Upper lobe of left lung (tissue), 4 donors: ENCODE measurements at regions not wholly inside any gene's neighbourhood (a gene's known extent, or its start where the extent isn't known, plus 50 kb on each side); places are given as distances from the start of the nearest gene placed in this dataset.

Experiments
- POLR2A ChIP-seq, 4 donors: fragments of 450-650 bp; IDR thresholded peaks; one replicate each; pipeline ENCODE4 v1.5.1; 2016 to 2017; ENCODE audit warnings: antibody characterized with exemption in 4 of 4, mild to moderate bottlenecking in 2 of 4
- POLR2AphosphoS5 ChIP-seq, 2 donors: sonication (generic); formaldehyde crosslinking; IDR thresholded peaks; one replicate each; pipeline ENCODE4 v1.5.1; 2017; ENCODE audit warnings: antibody characterized with exemption in 2 of 2
- TF ChIP-seq, protein P1 (sequence below), 6 experiments: fragments of 450-650 bp in 4 of 6; fragments of 200-600 bp in 2 of 6; sonication (generic) in 2 of 6; IDR thresholded peaks; one replicate each; pipeline ENCODE4 v1.5.1; 2016 to 2019; ENCODE audit warnings: antibody characterized with exemption in 6 of 6

DNA sequence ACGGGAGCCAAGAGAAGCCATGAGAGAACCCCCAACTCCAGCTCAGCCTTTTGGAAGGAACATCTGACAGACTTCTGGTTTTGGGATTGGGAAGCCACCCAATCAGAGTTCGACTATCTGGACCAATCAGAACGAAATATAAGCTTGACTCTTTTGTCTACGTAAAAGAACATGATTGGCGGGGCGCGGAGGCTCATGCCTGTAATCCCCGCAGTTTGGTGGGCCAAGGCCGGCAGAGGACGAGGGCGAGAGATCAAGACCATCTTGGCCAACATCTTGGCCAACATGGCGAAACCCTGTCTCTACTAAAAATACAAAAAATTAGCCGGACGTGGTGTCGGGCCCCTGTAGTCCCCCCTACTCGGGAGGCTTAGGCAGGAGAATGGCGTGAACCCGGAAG is 380.3 kb downstream of the TBL1XR1 start:
- TF ChIP-seq, protein P1, sequence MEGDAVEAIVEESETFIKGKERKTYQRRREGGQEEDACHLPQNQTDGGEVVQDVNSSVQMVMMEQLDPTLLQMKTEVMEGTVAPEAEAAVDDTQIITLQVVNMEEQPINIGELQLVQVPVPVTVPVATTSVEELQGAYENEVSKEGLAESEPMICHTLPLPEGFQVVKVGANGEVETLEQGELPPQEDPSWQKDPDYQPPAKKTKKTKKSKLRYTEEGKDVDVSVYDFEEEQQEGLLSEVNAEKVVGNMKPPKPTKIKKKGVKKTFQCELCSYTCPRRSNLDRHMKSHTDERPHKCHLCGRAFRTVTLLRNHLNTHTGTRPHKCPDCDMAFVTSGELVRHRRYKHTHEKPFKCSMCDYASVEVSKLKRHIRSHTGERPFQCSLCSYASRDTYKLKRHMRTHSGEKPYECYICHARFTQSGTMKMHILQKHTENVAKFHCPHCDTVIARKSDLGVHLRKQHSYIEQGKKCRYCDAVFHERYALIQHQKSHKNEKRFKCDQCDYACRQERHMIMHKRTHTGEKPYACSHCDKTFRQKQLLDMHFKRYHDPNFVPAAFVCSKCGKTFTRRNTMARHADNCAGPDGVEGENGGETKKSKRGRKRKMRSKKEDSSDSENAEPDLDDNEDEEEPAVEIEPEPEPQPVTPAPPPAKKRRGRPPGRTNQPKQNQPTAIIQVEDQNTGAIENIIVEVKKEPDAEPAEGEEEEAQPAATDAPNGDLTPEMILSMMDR (IDR thresholded peaks at IDR 0.05), result no peak
- TF ChIP-seq POLR2AphosphoS5 (IDR thresholded peaks at IDR 0.05), result no peak
- TF ChIP-seq POLR2A (IDR thresholded peaks at IDR 0.05), result no peak
